Inferior parietal cortex (tissue), 1 donor: ENCODE measurements at regions not wholly inside any gene's neighbourhood (a gene's known extent, or its start where the extent isn't known, plus 50 kb on each side); places are given as distances from the start of the nearest gene placed in this dataset.
"Not testable (repeated sequence)": the region's sequence is repeated elsewhere in the genome, so short reads cannot be mapped to it uniquely, and the experiment has no call there.

ENCODE experiments used
- DNase-seq: peaks from one replicate; pipeline ENCODE4 v3.0.0-alpha.2; 2016; ENCODE audit errors: extremely low spot score

GRCh38 chr22:49351761-49352227, 475.9 kb downstream of the BRD1 start:
- no peak for DNase-seq

GRCh38 chr22:49350441-49351121, 477.1 kb downstream of the BRD1 start:
- DNase-seq = no peak

- DNase-seq = no peak
Observed at GRCh38 chr22:49349841-49350381, 477.8 kb downstream of the BRD1 start.

GRCh38 chr22:49349181-49349835, 478.4 kb downstream of the BRD1 start:
- no peak for DNase-seq

- no peak for DNase-seq
Observed at GRCh38 chr22:49348631-49349030, 479.0 kb downstream of the BRD1 start.

- no peak for DNase-seq
Observed at GRCh38 chr22:49347376-49347775, 480.3 kb downstream of the BRD1 start.

GRCh38 chr22:49345896-49346295, 481.8 kb downstream of the BRD1 start:
- DNase-seq = no peak

GRCh38 chr22:49344656-49345055, 483.0 kb downstream of the BRD1 start:
- DNase-seq = no peak

GRCh38 chr22:49344161-49344560, 483.5 kb downstream of the BRD1 start:
- no peak for DNase-seq

- DNase-seq = no peak
Observed at GRCh38 chr22:49340406-49340805, 487.3 kb downstream of the BRD1 start.

GRCh38 chr22:49336483-49336882, 491.2 kb downstream of the BRD1 start:
- not testable (repeated sequence) for DNase-seq

- no peak for DNase-seq
Observed at GRCh38 chr22:49334976-49335375, 492.7 kb downstream of the BRD1 start.

- no peak for DNase-seq
Observed at GRCh38 chr22:49334449-49334789, 493.3 kb downstream of the BRD1 start.

GRCh38 chr22:49333206-49333605, 494.5 kb downstream of the BRD1 start:
- DNase-seq = no peak

GRCh38 chr22:49332691-49333090, 495.0 kb downstream of the BRD1 start:
- no peak for DNase-seq

GRCh38 chr22:49331878-49332277, 495.8 kb downstream of the BRD1 start:
- DNase-seq = no peak

GRCh38 chr22:49331223-49331815, 496.4 kb downstream of the BRD1 start:
- DNase-seq = no peak

- no peak for DNase-seq
Observed at GRCh38 chr22:49330421-49331222, 497.1 kb downstream of the BRD1 start.

- DNase-seq = no peak
Observed at GRCh38 chr22:49329636-49330035, 498.0 kb downstream of the BRD1 start.

GRCh38 chr22:49328630-49329405, 498.9 kb downstream of the BRD1 start:
- no peak for DNase-seq

- no peak for DNase-seq
Observed at GRCh38 chr22:49328118-49328475, 499.6 kb downstream of the BRD1 start.
